ENCODE measurements at regions not wholly inside any gene's neighbourhood (a gene's known extent, or its start where the extent isn't known, plus 50 kb on each side); places are given as distances from the start of the nearest gene placed in this dataset.

DNA sequence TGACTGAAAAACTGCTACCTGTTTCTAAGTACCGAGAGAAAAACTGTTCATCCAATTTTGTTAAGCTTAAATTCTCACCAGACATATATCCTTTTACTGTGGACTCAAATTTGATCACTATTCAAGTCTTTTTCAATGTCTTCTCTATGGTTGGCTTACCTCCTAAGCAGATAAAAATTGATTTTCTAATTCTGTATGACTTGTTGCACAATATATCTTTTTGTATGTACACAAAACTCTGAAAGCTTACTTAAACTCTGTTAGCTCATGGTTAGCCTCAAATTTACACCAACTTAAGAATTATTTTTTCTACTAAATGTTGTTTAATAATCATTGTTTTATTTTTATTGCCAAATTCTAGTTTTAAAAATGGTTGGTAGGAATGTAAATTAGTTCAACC, 715.4 kb downstream of the LTN1 start:
- TF ChIP-seq, protein P1, sequence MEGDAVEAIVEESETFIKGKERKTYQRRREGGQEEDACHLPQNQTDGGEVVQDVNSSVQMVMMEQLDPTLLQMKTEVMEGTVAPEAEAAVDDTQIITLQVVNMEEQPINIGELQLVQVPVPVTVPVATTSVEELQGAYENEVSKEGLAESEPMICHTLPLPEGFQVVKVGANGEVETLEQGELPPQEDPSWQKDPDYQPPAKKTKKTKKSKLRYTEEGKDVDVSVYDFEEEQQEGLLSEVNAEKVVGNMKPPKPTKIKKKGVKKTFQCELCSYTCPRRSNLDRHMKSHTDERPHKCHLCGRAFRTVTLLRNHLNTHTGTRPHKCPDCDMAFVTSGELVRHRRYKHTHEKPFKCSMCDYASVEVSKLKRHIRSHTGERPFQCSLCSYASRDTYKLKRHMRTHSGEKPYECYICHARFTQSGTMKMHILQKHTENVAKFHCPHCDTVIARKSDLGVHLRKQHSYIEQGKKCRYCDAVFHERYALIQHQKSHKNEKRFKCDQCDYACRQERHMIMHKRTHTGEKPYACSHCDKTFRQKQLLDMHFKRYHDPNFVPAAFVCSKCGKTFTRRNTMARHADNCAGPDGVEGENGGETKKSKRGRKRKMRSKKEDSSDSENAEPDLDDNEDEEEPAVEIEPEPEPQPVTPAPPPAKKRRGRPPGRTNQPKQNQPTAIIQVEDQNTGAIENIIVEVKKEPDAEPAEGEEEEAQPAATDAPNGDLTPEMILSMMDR (IDR thresholded peaks at IDR 0.05), result no peak
- TF ChIP-seq POLR2A (IDR thresholded peaks at IDR 0.05), result no peak
- no peak for TF ChIP-seq EP300 (IDR thresholded peaks at IDR 0.05)
